PFSK-1 (cell line): ENCODE measurements at regions not wholly inside any gene's neighbourhood (a gene's known extent, or its start where the extent isn't known, plus 50 kb on each side); places are given as distances from the start of the nearest gene placed in this dataset.

Experiments
- FOXP2 ChIP-seq: optimal IDR thresholded peaks from 2 replicates; pipeline ENCODE3; 2011; ENCODE audit warnings: borderline replicate concordance, control low read depth, inconsistent platforms; ENCODE audit not compliant: insufficient read depth; ENCODE audit errors: extremely low read length, extremely low read depth
- POLR2AphosphoS5 ChIP-seq: IDR thresholded peaks from 2 replicates; pipeline ENCODE4 v1.6.1; 2012; ENCODE audit warnings: low read depth, mild to moderate bottlenecking, control low read depth, low read length, moderate library complexity
- REST ChIP-seq, 2 experiments: IDR thresholded peaks; 2 replicates each; pipeline versions ENCODE4 v1.6.1 to v1.8.0; 2011 to 2012; ENCODE audit warnings: low read depth in 2 of 2, low read length in 2 of 2, control low read depth in 1 of 2, inconsistent platforms in 1 of 2, mild to moderate bottlenecking in 1 of 2, moderate library complexity in 1 of 2; ENCODE audit not compliant: insufficient read depth in 1 of 2
- SIN3A ChIP-seq: IDR thresholded peaks from 2 replicates; pipeline ENCODE4 v1.6.1; 2012; ENCODE audit warnings: mild to moderate bottlenecking, low read length, moderate library complexity, borderline replicate concordance; ENCODE audit not compliant: insufficient read depth
- TAF1 ChIP-seq: IDR thresholded peaks from 2 replicates; pipeline ENCODE4 v1.6.1; 2012; ENCODE audit warnings: low read length, control low read depth, borderline replicate concordance; ENCODE audit not compliant: insufficient read depth

GRCh38 chr1:4058706-4059105, 158.6 kb upstream of the C1orf174 start:
- TF ChIP-seq FOXP2 = no peak
- TF ChIP-seq SIN3A = no peak
- no peak for TF ChIP-seq REST (IDR thresholded peaks at IDR 0.05; ENCODE audit: insufficient read depth in 1 of 2, low read depth in 2 of 2, low read length in 2 of 2)
- no peak for TF ChIP-seq TAF1

GRCh38 chr1:4059270-4059669, 159.2 kb upstream of the C1orf174 start:
- TF ChIP-seq SIN3A (no peak), POLR2AphosphoS5 (no peak), TAF1 (no peak), REST (IDR thresholded peaks at IDR 0.05; ENCODE audit: insufficient read depth in 1 of 2, low read depth in 2 of 2, low read length in 2 of 2) (no peak), FOXP2 (no peak)

- TF ChIP-seq POLR2AphosphoS5 (no peak), FOXP2 (no peak), TAF1 (no peak), REST (IDR thresholded peaks at IDR 0.05; ENCODE audit: insufficient read depth in 1 of 2, low read depth in 2 of 2, low read length in 2 of 2) (no peak), SIN3A (no peak)
These were observed 160.8 kb upstream of the C1orf174 start for GRCh38 chr1:4060850-4061249.

GRCh38 chr1:4061521-4062031, 161.5 kb upstream of the C1orf174 start:
- TF ChIP-seq POLR2AphosphoS5 = no peak
- TF ChIP-seq TAF1 = no peak
- TF ChIP-seq SIN3A = no peak
- no peak for TF ChIP-seq REST (IDR thresholded peaks at IDR 0.05; ENCODE audit: insufficient read depth in 1 of 2, low read depth in 2 of 2, low read length in 2 of 2)
- TF ChIP-seq FOXP2 = no peak

- TF ChIP-seq POLR2AphosphoS5 = no peak
- TF ChIP-seq FOXP2 = no peak
- TF ChIP-seq SIN3A = no peak
- TF ChIP-seq TAF1 = no peak
- TF ChIP-seq REST (IDR thresholded peaks at IDR 0.05; ENCODE audit: insufficient read depth in 1 of 2, low read depth in 2 of 2, low read length in 2 of 2) = no peak
These were observed 162.0 kb upstream of the C1orf174 start for GRCh38 chr1:4062041-4062440.
